Tibial nerve (tissue), 3 donors: ENCODE measurements at regions not wholly inside any gene's neighbourhood (a gene's known extent, or its start where the extent isn't known, plus 50 kb on each side); places are given as distances from the start of the nearest gene placed in this dataset.
"Not testable (repeated sequence)": the region's sequence is repeated elsewhere in the genome, so short reads cannot be mapped to it uniquely, and the experiment has no call there.

Source experiments
- POLR2A ChIP-seq, 2 donors: fragments of 450-650 bp; IDR thresholded peaks; one replicate each; pipeline ENCODE4 v1.6.1; 2017; ENCODE audit warnings: antibody characterized with exemption in 2 of 2, mild to moderate bottlenecking in 2 of 2, moderate library complexity in 2 of 2
- TF ChIP-seq, protein P1 (sequence below), 5 experiments: fragments of 200-600 bp in 3 of 5; fragments of 450-650 bp in 2 of 5; sonication (generic) in 3 of 5; IDR thresholded peaks; one replicate each; pipeline ENCODE4 v1.5.1; 2016 to 2019; ENCODE audit warnings: antibody characterized with exemption in 5 of 5, mild to moderate bottlenecking in 3 of 5, moderate library complexity in 2 of 5

DNA sequence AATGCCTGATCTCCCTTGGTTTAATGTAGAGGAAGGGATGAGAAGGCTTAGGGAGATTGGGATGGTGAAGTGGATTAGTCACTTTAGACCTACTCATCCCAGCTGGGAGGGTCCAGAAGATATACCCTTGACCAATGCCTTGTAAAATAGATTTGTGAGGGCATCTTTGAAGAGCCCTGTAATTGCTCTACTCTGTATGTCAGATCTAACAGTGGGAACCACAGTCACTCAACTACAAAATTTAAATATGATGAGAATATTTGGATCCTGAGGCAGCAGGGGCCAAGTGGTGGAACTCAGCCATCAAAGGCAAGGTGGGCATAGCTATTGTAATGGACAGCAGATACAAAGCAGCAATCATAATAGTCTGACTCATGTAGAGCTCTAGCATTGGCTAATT, 1272.9 kb upstream of the CITED2 start:
- TF ChIP-seq, protein P1, sequence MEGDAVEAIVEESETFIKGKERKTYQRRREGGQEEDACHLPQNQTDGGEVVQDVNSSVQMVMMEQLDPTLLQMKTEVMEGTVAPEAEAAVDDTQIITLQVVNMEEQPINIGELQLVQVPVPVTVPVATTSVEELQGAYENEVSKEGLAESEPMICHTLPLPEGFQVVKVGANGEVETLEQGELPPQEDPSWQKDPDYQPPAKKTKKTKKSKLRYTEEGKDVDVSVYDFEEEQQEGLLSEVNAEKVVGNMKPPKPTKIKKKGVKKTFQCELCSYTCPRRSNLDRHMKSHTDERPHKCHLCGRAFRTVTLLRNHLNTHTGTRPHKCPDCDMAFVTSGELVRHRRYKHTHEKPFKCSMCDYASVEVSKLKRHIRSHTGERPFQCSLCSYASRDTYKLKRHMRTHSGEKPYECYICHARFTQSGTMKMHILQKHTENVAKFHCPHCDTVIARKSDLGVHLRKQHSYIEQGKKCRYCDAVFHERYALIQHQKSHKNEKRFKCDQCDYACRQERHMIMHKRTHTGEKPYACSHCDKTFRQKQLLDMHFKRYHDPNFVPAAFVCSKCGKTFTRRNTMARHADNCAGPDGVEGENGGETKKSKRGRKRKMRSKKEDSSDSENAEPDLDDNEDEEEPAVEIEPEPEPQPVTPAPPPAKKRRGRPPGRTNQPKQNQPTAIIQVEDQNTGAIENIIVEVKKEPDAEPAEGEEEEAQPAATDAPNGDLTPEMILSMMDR (IDR thresholded peaks at IDR 0.05), result not testable (repeated sequence)
- TF ChIP-seq POLR2A (IDR thresholded peaks at IDR 0.05), result not testable (repeated sequence)
